ENCODE measurements at regions not wholly inside any gene's neighbourhood (a gene's known extent, or its start where the extent isn't known, plus 50 kb on each side); places are given as distances from the start of the nearest gene placed in this dataset.
A peak's percentile ranks its signal among the peaks of the same experiment; 100 is the strongest.

DNA sequence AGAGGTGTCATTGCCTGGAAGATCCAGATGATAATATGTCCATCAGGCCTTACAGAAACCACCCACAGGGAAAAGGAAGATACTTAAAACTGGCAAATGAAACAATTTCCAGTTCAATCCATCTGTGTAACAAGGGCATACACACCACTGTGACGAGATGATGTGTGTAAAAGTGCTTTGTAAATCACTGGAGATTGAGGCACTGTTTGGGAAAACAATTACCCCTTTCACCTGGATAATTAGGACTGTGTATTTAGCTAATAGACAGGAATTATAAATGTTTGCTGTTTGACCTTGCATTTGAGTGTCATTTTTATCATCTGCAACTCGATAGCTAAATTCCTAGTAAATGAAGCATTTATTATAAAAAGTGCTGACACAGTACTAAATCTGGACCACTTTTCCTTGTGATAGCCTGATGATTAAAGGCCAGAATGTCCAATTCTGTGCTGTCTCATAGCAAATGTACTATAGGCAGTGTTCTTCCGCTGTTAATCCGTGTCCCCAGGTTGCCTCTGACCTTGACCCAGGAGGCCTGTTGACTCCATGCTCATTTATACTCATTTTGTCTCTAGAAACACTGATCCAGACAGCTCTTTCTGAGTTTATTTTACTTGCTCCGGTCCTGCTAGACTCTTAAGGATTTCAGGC, 105.8 kb downstream of the LACC1 start:
- DNase-seq: no peak

DNA sequence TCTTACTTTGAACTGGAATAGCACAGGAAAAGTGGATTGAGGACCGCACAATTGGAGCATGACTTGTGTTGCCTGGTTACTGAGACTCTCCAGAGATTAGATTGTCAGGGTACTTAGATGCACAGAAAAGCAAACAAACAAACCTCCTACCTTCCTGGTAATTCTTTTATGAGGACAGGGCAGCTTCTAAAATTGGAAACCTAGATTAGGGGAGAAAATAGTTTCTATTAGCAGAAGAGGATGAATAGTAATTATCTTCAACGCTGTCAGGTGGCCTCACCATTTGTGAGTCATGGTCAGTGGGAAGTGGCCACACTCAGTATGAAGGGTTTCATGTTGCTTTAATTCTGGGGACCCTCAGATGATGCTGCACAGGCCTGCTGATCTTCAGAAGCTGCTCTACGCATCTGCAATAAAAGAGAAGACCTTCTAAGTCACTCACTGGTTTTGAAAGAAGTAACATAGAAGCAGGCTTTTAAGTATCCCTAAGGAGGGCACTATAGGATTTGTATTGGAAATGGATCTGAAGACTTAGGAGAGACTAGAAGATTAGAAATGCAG, 106.8 kb downstream of the LACC1 start:
- no peak for DNase-seq

DNA sequence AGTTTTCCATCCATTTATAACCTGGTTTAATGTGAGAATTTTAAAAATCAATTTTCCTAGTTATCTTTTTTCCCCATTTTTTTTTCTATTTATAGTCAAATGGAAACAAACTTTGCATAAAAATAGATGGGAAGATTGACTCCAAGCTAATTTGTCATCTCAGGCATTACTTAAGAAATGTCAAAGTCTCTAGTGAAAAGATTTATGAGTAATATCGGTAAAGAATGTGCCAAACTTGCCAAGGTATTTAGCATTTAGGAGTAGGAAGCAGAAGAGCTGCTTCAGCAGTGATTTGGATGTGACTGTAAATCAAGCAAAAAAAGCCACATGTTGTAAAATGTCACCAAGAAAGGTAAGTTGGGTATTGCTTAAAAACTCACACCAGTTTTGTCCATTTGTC, 108.6 kb downstream of the LACC1 start:
- no peak for DNase-seq

DNA sequence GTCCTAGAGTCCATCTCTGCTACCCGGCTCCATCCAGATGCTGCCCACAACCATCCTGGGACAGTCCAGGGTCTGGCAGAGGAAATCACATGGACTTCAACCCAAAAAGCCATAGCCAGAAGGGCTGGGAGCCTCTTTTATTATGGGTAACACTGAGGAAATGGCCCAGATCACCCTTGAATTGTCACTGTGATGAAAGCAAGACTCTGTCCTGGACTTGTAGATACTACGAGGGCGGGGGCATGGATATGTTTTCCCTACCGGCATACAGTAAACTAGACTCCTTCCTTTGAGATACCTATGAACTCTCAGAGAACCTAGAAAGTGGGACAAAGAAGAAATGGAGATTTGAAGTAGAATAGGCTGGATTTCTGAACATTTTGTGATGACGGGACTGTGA, 110.3 kb downstream of the LACC1 start:
- DNase-seq: no peak

DNA sequence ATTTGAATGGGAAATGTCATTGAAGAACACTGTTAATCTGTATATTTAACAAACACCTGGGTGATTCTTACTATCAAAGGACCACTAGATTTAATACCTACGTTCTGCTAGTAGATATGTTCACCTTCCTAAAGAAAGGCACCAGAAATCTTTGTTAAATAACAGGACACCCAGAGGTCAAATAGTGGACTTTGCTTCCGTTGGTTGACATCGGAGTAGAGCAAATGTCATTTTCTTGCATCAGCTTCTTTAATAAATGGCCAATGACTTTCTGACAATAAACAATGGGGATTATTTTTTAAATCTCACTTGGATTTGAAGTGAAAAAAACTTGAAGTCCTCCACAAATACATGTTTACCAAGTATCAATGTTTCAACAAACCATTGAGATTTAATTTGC, 111.1 kb downstream of the LACC1 start:
- no peak for DNase-seq

DNA sequence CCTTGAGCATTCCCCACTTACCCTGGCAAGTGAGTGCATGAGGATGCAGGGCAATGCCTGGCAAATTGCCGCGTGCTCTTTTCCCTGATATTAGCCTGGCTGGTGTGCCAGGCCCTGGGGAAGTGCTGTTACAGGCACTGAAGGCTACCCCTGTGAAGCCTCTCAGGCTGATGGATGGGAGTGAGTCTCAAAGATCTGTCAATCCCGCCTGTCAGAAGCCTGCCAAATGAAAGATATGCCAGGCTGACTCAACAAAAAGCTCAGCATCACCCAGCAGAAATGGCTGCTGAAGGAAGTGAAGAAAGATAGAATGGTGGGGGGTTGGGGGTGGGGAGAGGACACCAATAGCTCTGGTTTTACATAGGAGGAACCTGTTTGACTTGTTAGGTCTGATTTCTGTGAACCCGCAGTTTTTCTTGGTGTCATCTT, 112.1 kb downstream of the LACC1 start:
- peak; percentile 83 for DNase-seq

DNA sequence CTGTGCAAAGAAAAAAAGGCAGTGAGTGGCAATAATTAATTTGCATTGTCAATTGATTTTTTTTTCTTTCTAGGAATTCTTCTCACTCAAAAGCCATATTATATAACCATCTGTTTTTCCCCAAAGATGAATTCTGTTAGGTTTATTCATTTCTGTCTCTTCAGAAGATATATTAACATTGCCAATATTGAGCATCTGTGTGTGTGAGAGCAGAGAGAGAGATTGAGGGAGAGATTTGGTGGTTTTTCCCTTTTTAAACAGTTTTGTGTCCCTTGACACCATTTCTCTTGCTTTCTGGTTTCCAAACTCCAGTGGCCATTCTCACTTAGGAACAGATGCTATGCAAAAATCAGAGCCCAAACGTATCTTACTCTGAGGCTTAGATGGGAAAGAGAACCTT, 112.5 kb downstream of the LACC1 start:
- DNase-seq: no peak

DNA sequence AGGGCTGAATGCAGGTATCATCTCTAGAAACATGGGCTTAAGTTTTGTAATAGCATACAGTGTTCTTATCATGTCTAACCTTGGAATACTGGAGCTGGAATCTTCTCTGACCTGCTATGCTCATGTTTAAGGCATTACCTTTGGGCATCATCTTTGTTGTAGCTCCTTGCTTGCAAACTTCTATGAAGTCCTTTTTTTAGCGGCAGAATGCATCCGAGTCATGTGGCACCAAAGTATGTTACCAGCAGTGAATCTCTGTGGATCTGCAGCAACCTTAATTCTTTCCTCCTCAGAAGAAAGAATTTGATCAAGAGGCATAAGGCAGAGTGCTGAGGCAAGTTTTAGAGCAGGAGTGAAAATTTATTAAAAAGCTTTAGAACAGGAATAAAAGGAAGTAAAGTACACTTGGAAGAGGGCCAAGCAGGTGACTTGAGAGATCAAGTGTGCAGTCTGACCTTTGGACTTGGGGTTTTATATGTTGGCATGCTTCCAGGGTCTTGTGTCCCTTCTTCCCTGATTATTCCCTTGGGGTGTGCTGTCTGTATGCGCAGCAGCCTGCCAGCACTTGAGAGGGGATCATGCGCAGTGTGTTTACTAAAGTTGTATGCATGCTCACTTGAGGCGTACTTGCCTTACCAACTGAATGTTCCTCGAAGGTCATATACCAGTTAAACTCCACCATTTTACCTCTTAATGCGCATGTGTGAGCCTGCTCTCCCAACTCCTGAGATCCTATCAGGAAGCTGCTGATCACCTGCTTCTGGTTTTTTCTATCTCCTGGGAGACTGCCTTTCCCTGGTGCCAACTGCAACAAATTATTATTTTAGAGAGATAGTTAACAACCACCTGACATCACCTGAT, 115.5 kb downstream of the LACC1 start:
- no peak for DNase-seq

DNA sequence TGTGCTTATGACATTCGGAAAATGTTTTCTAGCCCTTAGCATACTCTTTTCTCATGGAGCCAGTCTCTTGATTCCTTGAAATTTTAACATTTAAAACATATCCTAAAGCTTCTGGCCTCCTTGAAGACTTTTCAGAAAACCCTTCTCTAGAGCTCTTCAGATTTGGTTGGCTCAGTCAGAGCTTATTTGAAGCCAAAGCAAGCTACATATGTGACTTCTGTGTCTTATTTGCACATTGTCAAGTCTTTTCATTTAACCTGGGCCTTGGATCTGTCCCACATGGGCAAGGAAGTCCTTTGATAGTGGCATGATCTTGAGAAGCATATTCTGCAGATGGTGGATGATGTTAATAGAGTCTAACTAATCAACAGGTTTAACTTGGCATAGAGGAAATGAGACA, 116.5 kb downstream of the LACC1 start:
- DNase-seq: no peak

DNA sequence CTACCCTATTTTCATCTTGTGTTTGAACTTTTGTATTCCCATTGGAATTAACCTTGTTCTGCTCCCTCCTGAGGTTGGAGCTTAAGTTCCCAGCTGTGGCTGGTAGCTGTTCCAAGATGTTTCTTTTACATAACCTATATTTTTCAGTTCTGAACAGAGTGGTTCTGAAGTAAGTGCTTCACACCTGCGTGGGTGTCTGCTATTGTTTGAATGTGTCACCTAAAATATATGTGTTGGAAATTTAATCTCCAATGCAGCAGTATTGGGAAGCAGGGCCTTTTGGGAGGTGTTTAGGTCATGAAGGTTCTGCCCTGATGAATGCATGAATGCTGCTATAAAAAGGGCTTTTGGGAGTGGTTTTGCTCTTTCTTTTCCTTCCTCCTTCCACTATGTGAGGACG, 123.8 kb downstream of the LACC1 start:
- DNase-seq: no peak

DNA sequence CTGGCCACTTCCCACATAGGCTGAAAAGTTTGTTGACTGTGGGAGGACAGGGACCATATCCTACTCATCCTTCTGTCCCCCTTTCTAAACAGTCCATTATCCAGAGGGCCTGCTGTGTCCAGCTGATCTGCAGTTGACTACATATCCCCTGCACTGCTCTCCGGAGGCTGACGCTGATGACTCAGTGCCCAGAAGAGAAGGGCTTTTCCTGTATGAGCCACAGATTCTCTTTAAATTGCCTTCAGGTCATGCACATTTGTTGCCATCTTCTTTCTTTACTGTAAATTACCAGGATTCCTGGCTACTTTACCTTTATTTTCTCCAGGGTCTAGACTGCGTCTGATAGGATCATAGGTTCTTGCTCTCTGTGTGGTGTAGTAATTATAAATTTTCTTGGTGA, 125.2 kb downstream of the LACC1 start:
- no peak for DNase-seq

DNA sequence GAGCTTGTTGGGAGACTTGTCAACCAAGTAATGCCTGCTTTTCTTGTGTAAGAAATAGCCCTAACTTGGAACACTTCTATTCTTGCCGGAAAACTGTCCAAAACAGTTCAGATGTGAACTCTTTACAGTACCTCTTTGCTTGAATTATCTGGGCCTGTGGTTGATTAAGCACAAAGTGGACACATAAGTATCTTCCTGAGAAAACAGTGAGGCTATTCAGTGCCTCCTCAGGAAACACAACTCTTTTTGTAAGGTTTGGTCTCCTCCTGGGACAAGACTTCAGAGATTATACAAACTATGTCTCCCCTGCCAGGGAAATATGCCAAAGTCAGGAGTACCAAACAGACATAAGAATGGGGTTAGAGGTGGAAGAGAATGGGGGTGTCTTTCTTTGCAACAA, 127.7 kb downstream of the LACC1 start:
- no peak for DNase-seq

DNA sequence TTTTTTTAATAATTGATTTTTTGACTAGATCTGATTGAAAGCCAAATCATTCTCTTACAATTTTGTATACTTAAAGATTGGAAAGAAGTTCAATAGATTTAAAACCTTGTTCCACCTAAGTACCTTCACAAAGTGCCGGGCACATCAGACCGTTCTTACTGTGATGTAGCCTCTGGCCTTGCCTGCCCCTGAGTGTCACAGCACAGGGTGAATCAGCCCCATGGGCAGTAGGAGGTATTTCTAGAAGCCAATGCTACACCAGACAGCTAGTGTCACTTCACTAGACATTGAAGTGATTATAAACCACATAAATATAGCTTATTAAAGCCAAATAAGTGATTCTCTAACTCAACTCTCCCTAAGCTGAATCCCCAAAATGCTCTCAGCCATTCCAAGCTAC, 131.3 kb downstream of the LACC1 start:
- DNase-seq: no peak

DNA sequence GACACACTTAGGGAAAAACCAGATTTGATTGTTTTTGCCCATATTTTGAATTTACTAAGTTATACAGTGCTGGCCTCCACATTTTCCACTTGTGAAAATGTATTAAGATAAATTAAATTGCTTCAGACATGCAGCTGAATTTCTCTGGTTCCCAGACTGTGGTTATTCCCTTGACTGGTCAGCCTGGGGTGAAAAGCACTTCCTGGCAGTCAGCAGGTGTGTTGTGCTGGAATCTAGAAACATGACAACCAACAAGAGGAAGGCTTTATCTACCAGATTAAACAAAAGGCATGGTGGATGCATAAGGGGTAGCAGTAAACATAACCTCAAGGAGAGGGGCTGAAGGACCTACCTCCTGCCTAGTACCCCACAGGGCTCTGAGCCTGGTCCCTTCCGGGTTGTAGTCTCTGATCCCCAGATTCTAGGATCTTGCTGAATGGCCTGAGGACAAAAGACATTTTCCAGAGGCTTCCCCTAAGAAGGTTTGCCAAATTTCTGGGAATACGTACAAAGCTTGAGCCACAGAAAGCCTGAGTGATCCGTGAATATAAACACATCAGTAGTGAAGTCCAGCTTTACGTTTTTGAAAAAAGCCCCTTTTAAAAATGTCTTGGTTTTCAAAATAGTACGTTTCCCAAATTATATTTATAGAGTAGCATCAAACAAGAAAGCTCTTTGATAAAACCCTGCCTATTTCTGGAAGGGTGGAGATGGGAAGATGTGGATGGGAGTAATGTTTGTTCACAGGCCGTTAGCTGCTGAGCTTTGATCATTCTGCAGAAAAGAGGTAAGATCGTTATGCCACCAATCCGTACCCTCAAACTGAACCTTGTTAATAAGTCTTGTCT, 133.4 kb downstream of the LACC1 start:
- no peak for DNase-seq

DNA sequence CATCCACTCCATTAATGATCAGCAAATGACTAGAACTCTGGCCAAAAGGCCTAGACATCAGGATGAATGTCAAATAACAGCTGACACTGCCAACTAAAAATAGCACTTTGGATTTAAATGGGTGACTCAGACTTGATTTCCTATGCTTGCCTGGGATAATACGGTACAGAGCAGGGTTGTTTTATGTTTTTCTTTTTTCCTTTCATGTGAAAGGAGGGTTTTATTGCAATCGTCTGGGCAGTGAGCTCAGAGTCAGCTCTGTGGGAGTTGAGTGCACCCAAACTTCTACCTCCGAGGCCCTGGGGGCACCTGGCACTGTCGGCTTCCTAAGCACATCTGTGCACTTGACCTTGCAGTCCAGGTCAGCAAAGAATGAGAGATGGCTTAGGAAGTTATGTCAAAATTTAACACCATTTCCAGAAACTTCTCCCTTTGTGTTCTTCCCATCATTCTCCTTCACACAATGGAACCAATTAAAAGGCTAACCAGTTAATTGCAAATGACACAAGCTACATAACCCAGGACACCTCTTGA, 134.1 kb downstream of the LACC1 start:
- peak; percentile 40 for DNase-seq

DNA sequence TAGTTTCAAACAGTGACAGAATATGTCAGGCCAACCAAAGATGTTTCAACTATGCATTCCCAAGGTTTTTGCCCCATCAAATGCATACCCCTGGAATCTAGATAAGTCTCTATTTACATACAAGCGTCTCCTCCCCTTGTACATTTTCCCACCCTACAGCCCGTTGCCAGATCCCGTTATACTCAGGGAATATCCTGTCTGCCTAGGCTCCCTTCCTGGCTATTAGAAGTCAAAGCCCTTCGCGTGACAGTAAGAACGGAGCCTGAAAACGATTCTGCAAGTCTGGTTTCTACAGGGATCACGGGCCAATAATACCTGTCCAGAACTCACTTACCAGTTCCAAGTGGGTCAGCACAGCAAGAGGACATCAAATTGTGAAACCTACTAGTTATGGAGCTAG, 134.8 kb downstream of the LACC1 start:
- DNase-seq: no peak

DNA sequence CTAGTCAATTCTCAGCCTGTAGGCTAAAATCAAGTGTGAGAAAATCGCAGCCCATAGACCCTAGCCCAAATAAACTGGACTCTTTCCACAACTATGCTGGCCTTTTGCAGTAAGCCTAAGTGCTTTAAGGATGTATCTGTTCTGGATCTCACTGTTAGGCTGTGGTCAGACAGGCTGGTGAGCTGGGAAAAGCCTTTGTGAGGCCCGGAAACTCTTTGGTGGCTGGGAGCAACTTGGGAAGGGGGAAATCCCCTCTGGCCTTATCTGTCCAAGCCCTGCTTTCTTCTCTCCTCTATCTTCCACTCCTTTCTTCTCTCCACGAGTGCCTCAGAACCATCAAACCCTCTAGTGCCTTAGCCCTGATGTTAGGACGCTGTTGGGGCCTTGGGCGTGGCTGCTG, 135.4 kb downstream of the LACC1 start:
- DNase-seq: no peak

DNA sequence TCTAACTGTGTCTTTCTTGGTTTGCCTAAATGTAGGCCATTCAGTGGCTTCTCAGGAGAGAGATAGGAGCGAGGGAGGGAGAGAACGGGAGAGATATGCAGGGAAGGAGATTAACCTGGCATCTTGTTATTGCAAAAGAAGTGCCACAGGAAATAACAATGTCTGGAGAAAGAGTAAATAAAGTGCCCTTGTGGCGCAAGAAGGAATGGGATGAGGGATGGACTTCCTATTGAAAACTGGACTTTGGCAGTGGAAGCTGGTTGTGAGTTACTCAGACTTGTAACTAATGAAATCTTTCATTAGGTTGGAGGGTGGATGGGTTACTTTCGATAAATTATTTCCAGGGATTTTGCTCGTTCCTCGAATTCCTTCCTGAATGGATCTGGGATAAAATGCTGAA, 136.1 kb downstream of the LACC1 start:
- no peak for DNase-seq

DNA sequence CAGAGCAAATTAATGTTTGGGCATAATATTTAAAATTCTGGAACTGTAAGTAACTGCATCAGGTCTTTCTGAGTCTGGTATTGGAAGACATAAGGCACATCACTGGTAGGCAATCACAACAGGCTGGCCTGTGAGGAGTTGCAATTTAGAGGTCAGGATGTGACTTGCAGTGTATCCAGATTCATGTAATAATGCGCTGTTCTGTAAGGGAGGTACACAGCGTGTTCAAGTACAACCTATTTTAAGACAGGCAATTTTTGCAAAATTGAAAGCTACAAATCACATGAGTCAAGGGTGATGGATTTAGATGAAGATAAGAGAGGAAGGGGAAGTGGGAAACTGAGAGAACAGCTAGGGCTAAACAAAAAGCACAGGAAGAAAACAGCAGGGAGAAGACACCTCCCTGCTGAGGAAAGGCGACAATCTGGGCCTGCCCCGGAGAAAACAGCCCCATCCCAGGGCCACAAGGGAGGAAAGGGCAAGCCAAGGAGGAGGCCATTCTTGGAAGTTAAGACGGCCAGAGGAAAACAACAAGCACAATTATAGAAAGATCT, 138.1 kb downstream of the LACC1 start:
- DNase-seq: no peak

DNA sequence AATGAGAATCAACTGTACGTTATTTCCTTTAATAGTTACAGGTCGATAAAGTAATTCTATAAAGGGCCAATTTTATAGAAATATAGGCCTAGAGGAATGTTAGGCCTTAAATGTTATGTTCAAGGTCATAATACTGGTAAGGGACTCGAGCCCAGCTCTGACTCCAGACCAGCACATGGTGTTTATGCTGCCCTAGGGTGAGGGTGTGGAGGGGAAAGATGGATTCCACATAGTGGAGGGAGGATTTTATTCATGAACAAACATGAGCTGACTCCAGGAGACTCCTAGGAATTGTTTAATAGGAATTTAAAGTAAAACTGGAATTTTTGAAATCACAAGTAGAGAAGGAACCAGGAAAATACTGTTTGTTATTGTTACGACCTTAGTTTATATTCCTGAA, 139.9 kb downstream of the LACC1 start:
- DNase-seq: no peak

DNA sequence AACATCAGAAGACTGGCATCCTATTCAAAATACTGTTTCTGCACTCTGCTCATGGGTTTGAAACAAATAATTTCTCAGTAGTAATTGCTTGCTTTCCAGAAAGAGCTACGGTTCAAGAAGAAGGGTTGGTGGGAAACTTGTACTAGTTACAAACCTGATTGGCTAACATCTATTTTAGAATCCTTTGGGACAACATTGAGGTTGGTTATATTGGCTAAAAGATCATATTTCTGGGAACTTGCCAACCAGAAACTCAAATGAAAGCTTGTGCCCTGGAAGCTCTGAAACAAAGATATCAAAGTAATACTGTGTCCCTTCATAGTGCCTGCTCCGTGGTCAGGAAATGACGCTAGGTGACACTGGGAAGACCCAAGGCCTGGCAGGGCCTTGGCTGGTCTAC, 141.7 kb downstream of the LACC1 start:
- no peak for DNase-seq

DNA sequence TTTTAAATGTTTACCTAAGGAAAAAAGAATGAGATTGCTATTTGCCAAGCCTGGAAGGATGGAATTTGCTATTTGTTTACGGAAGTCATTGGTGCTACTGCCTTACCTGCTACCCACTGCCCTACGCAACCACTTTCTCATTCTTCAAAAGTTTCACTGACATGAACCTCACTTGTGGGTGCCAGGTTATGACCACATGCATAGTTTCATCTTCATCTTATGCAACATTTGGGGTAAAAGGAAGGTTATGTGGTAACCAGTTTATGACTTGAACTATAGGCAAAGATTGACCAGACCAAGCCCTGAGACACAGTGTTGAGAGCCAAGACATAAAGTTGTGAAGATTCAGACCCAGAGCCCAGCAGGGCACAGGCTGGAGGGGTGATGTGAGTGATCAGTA, 142.5 kb downstream of the LACC1 start:
- DNase-seq: no peak

All from NCI-H446 treated with DMSO at 0.1 percent for 48 hours (cell line).